Fibroblast of villous mesenchyme (primary cell): ENCODE measurements at regions not wholly inside any gene's neighbourhood (a gene's known extent, or its start where the extent isn't known, plus 50 kb on each side); places are given as distances from the start of the nearest gene placed in this dataset.
"Not testable (repeated sequence)": the region's sequence is repeated elsewhere in the genome, so short reads cannot be mapped to it uniquely, and the experiment has no call there.

Source experiments
- DNase-seq: peaks from one replicate; pipeline ENCODE4 v3.0.0-alpha.2; 2010; ENCODE audit warnings: low read depth
- H3K4me3 ChIP-seq: 2 replicates; pipeline ENCODE4 v1.5.1; 2011; ENCODE audit warnings: low read depth, mild to moderate bottlenecking, low read length
- CTCF ChIP-seq: IDR thresholded peaks from 2 replicates; pipeline ENCODE4 v1.5.1; 2012; ENCODE audit warnings: low read depth, mild to moderate bottlenecking, low read length; ENCODE audit not compliant: insufficient read depth

- DNase-seq = no peak
- no peak overlapping the region for H3K4me3 ChIP-seq
- TF ChIP-seq CTCF = no peak
Observed at GRCh38 chr10:46175831-46176230, 111.0 kb upstream of the ANTXRL start.

GRCh38 chr10:46187431-46187830 is 99.4 kb upstream of the ANTXRL start:
- H3K4me3 ChIP-seq, DNase-seq: not testable (repeated sequence)

GRCh38 chr10:46197050-46197449 is 89.7 kb upstream of the ANTXRL start:
- no peak for TF ChIP-seq CTCF
- no peak for DNase-seq
- H3K4me3 ChIP-seq = no peak overlapping the region

- no peak for DNase-seq
- no peak overlapping the region for H3K4me3 ChIP-seq
- no peak for TF ChIP-seq CTCF
Observed at GRCh38 chr10:46198516-46198915, 88.3 kb upstream of the ANTXRL start.

- not testable (repeated sequence) for H3K4me3 ChIP-seq, DNase-seq
Observed at GRCh38 chr10:46202405-46202804, 84.4 kb upstream of the ANTXRL start.

GRCh38 chr10:46204482-46205102 is 82.2 kb upstream of the ANTXRL start:
- H3K4me3 ChIP-seq, DNase-seq: not testable (repeated sequence)

- not testable (repeated sequence) for H3K4me3 ChIP-seq, DNase-seq
Observed at GRCh38 chr10:46210427-46210826, 76.4 kb upstream of the ANTXRL start.

GRCh38 chr10:46215426-46215825 is 71.4 kb upstream of the ANTXRL start:
- TF ChIP-seq CTCF = no peak
- no peak overlapping the region for H3K4me3 ChIP-seq
- no peak for DNase-seq

- H3K4me3 ChIP-seq = no peak overlapping the region
- no peak for TF ChIP-seq CTCF
- DNase-seq = no peak
Observed at GRCh38 chr10:46216003-46216634, 70.7 kb upstream of the ANTXRL start.
